Smooth muscle cell of the brain vasculature (primary cell): ENCODE measurements at regions not wholly inside any gene's neighbourhood (a gene's known extent, or its start where the extent isn't known, plus 50 kb on each side); places are given as distances from the start of the nearest gene placed in this dataset.

Source experiments
- DNase-seq: peaks from one replicate; pipeline ENCODE4 v3.0.0-alpha.2; 2012; ENCODE audit warnings: low read depth, low spot score

DNA sequence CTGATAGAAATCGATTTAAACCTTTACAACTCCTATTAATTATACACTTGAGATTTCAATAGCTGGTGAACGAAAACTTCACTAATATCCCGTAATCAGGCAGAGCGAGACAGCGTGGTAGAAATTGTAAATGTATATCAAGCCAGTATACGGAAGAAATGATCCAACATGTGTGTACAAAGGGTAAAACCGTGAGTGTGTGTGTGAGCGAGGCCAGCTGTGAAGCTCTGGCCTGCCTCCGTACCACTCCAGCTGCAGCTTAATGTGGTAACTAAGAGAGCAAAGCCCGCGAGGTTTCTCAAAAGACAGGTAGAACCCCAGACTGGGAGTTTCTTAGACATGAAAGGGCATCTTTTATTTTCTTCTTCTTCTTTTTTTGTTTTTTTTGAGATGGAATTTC is 52.3 kb upstream of the ZNF516 start:
- DNase-seq: no peak

DNA sequence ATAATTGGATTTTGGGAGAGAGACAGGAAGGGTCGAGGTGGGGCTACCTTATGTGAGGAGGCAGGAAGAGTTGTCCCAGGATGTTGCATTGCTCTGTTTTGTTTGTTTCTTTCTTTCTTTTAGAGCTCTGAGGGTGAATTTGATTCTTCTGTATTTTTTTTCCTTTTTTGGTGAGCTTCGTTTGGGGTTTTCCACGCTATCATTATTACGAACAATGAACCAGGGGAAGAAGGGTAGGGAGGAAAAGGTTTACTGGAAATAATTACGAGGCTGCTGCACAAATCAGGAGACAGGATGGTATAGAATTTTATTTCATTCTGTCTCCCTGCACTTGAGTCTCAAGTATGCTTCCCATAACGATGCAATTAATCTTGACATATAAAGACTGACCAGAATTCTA is 51.4 kb upstream of the ZNF516 start:
- no peak for DNase-seq

DNA sequence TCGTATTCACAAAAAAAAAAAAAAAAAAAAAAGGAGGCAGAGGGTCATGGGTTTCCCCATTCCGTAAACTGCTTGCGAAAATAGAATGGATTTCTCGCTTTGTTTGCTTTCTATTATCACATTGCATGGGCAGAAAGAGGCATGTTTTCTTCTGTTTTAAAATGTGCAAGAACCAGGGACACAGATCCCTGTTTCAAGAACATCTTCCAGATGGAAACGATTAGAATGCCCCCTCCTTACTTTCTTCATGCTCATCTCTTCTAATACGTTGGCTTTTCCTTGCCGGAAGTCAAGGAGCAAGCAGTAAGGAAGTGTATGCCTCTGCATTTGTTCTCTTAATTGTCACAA is 51.0 kb upstream of the ZNF516 start:
- no peak for DNase-seq

GRCh38 chr18:76545433-76546087 is 50.5 kb upstream of the ZNF516 start:
- DNase-seq: no peak

- DNase-seq: no peak
Observed at GRCh38 chr18:76544511-76545345, 49.7 kb upstream of the ZNF516 start.
